Neuronal stem cell (in vitro differentiated cells): ENCODE measurements at regions not wholly inside any gene's neighbourhood (a gene's known extent, or its start where the extent isn't known, plus 50 kb on each side); places are given as distances from the start of the nearest gene placed in this dataset.
A peak's percentile ranks its signal among the peaks of the same experiment; 100 is the strongest.

Experiments used
- DNase-seq: peaks from one replicate; pipeline ENCODE4 v3.0.0-alpha.2; 2013; ENCODE audit warnings: low spot score
- H2AFZ ChIP-seq: one replicate; pipeline ENCODE4 v1.6.1; 2013; ENCODE audit warnings: mild to moderate bottlenecking, low read length, inconsistent platforms
- H2AK5ac ChIP-seq: 2 replicates; pipeline ENCODE4 v1.6.1; 2013; ENCODE audit warnings: low read depth, mild to moderate bottlenecking, inconsistent platforms, low read length, moderate library complexity, mixed read lengths
- H2BK120ac ChIP-seq: 2 replicates; pipeline ENCODE4 v1.6.1; 2013; ENCODE audit warnings: low read depth, mild to moderate bottlenecking, inconsistent platforms, low read length, moderate library complexity, mixed read lengths
- H2BK12ac ChIP-seq: one replicate; pipeline ENCODE4 v1.6.1; 2013; ENCODE audit warnings: low read length, inconsistent platforms
- H2BK15ac ChIP-seq: 2 replicates; pipeline ENCODE4 v1.6.1; 2013; ENCODE audit warnings: mild to moderate bottlenecking, low read length, inconsistent platforms, mixed read lengths
- H2BK5ac ChIP-seq: one replicate; pipeline ENCODE4 v1.6.1; 2013; ENCODE audit warnings: inconsistent platforms, mild to moderate bottlenecking, low read length, moderate library complexity
- H3K14ac ChIP-seq: one replicate; pipeline ENCODE4 v1.6.1; 2013; ENCODE audit warnings: low read length, inconsistent platforms
- H3K18ac ChIP-seq: 2 replicates; pipeline ENCODE4 v1.6.1; 2013; ENCODE audit warnings: low read length, inconsistent platforms
- H3K23ac ChIP-seq: 2 replicates; pipeline ENCODE4 v1.6.1; 2013; ENCODE audit warnings: low read depth, mild to moderate bottlenecking, mixed read lengths, low read length, inconsistent platforms; ENCODE audit not compliant: poor library complexity
- H3K27ac ChIP-seq: replicated peaks from 3 replicates; pipeline ENCODE4 v1.5.1; 2013; ENCODE audit warnings: low read length, inconsistent platforms
- H3K27me3 ChIP-seq, 3 experiments: 2 replicates each; pipeline ENCODE4 v1.6.1; 2013; ENCODE audit warnings: low read length in 3 of 3, mild to moderate bottlenecking in 2 of 3, inconsistent platforms in 1 of 3, low read depth in 1 of 3, mixed read lengths in 1 of 3, moderate library complexity in 1 of 3; ENCODE audit not compliant: control insufficient read depth in 3 of 3, insufficient read depth in 3 of 3
- H3K36me3 ChIP-seq, 2 donors: replicated peaks in 1 of 2; 2 replicates each; pipeline ENCODE4 v1.6.1; 2013; ENCODE audit warnings: low read length in 2 of 2; ENCODE audit not compliant: control insufficient read depth in 2 of 2, insufficient read depth in 2 of 2
- H3K4ac ChIP-seq: 2 replicates; pipeline ENCODE4 v1.6.1; 2013; ENCODE audit warnings: inconsistent platforms, mild to moderate bottlenecking, low read length, moderate library complexity
- H3K4me1 ChIP-seq, 2 donors: 1 replicate in 1 of 2; 2 replicates in 1 of 2; pipeline ENCODE4 v1.6.1; 2013; ENCODE audit warnings: low read length in 2 of 2, low read depth in 1 of 2; ENCODE audit not compliant: control insufficient read depth in 2 of 2, insufficient read depth in 1 of 2
- H3K4me2 ChIP-seq: one replicate; pipeline ENCODE4 v1.6.1; 2013; ENCODE audit warnings: mild to moderate bottlenecking, low read length, inconsistent platforms; ENCODE audit not compliant: insufficient read depth, poor library complexity, severe bottlenecking
- H3K4me3 ChIP-seq, 2 donors: 2 replicates each; pipeline ENCODE4 v1.5.1; 2013; ENCODE audit warnings: low read length in 2 of 2, mild to moderate bottlenecking in 2 of 2, inconsistent platforms in 1 of 2, moderate library complexity in 1 of 2
- H3K79me1 ChIP-seq: one replicate; pipeline ENCODE4 v1.6.1; 2013; ENCODE audit warnings: low read depth, mild to moderate bottlenecking, inconsistent platforms, low read length, moderate library complexity
- H3K9ac ChIP-seq: one replicate; pipeline ENCODE4 v1.6.1; 2013; ENCODE audit warnings: mild to moderate bottlenecking, low read depth, low read length, inconsistent platforms; ENCODE audit not compliant: poor library complexity
- H3K9me3 ChIP-seq, 2 donors: replicated peaks in 1 of 2; 2 replicates each; pipeline versions ENCODE3 to v1.6.1; 2013; ENCODE audit warnings: low read length in 2 of 2, mild to moderate bottlenecking in 2 of 2, inconsistent platforms in 1 of 2, low read depth in 1 of 2, mixed read lengths in 1 of 2, moderate library complexity in 1 of 2; ENCODE audit not compliant: control insufficient read depth in 2 of 2, insufficient read depth in 1 of 2
- H4K8ac ChIP-seq: one replicate; pipeline ENCODE4 v1.6.1; 2013; ENCODE audit warnings: low read depth, mild to moderate bottlenecking, inconsistent platforms, low read length, moderate library complexity
- H4K91ac ChIP-seq: one replicate; pipeline ENCODE4 v1.6.1; 2013; ENCODE audit warnings: low read length, low read depth, mild to moderate bottlenecking, inconsistent platforms; ENCODE audit not compliant: poor library complexity
- WGBS, 2 donors: extraction: QIAGEN DNeasy Blood & Tissue Kit; methylation state at CpG; one replicate each; pipeline ENCODE4 v1.1.7; 2013; ENCODE audit warnings: missing lambda C conversion rate in 2 of 2, mixed read lengths in 1 of 2; ENCODE audit not compliant: insufficient read length in 2 of 2, insufficient replicate concordance in 1 of 2; ENCODE audit errors: extremely low coverage in 2 of 2; 5-methylcytosine and 5-hydroxymethylcytosine counted together

GRCh38 chr7:15751191-15751701 is 64.8 kb upstream of the MEOX2 start:
- no peaks in the 10 kb centered on the region for H3K27me3 ChIP-seq
- H2BK5ac ChIP-seq, result no peak overlapping the region
- no peak overlapping the region for H3K27ac ChIP-seq
- H2BK12ac ChIP-seq, result no peak overlapping the region
- no peak overlapping the region for H3K23ac ChIP-seq
- H3K9me3 ChIP-seq, result peaks cover 0 to 3% of the 10 kb centered on the region in 2 donors
- no peaks in the 10 kb centered on the region for H3K79me1 ChIP-seq
- no peaks in the 10 kb centered on the region for H3K4me1 ChIP-seq
- H2BK15ac ChIP-seq, result no peak overlapping the region
- DNase-seq, result no peak
- H4K8ac ChIP-seq, result no peak overlapping the region
- H2BK120ac ChIP-seq, result no peak overlapping the region
- H3K18ac ChIP-seq, result no peak overlapping the region
- no peak overlapping the region for H2AFZ ChIP-seq
- H3K9ac ChIP-seq, result no peak overlapping the region
- no peaks in the 10 kb centered on the region for H3K36me3 ChIP-seq
- no peak overlapping the region for H3K14ac ChIP-seq
- no CpG with 5 or more reads among the region's 4 CpGs for WGBS, 2 donors
- H2AK5ac ChIP-seq, result no peak overlapping the region
- no peak overlapping the region for H3K4me3 ChIP-seq
- no peak overlapping the region for H3K4ac ChIP-seq
- no peak overlapping the region for H4K91ac ChIP-seq
- H3K4me2 ChIP-seq, result no peak overlapping the region

GRCh38 chr7:15750727-15751126 is 64.2 kb upstream of the MEOX2 start:
- Histone ChIP-seq H2AFZ (no peak overlapping the region), H3K14ac (no peak overlapping the region), H3K27ac (no peak overlapping the region), H3K4me2 (no peak overlapping the region), H2BK120ac (no peak overlapping the region), H3K4ac (no peak overlapping the region), H3K9me3 (no peaks in the 10 kb centered on the region), H2BK15ac (no peak overlapping the region), H2BK12ac (no peak overlapping the region), H3K79me1 (no peaks in the 10 kb centered on the region), H3K4me3 (no peak overlapping the region), H4K91ac (no peak overlapping the region), H4K8ac (no peak overlapping the region), H3K9ac (no peak overlapping the region), H3K23ac (no peak overlapping the region), H3K36me3 (no peaks in the 10 kb centered on the region), H3K27me3 (no peaks in the 10 kb centered on the region), H3K18ac (no peak overlapping the region), H2BK5ac (no peak overlapping the region), H2AK5ac (no peak overlapping the region), H3K4me1 (no peaks in the 10 kb centered on the region)
- DNase-seq, result no peak
- WGBS, 2 donors, result no CpG with 5 or more reads among the region's 3 CpGs

GRCh38 chr7:15749631-15750030 is 63.1 kb upstream of the MEOX2 start:
- WGBS, 2 donors, result no CpG with 5 or more reads among the region's 3 CpGs
- no peak overlapping the region for H3K18ac ChIP-seq

GRCh38 chr7:15747712-15748111 is 61.2 kb upstream of the MEOX2 start:
- Histone ChIP-seq H2AK5ac (no peak overlapping the region), H3K79me1 (no peaks in the 10 kb centered on the region), H3K4me2 (no peak overlapping the region), H4K91ac (no peak overlapping the region), H2BK5ac (no peak overlapping the region), H2BK15ac (no peak overlapping the region), H3K9me3 (no peaks in the 10 kb centered on the region), H3K9ac (no peak overlapping the region), H2BK12ac (no peak overlapping the region), H4K8ac (no peak overlapping the region), H3K23ac (no peak overlapping the region), H2BK120ac (no peak overlapping the region), H3K14ac (peak overlapping the region; percentile 91), H3K4ac (no peak overlapping the region), H2AFZ (no peak overlapping the region), H3K27ac (no peak overlapping the region), H3K4me3 (no peak overlapping the region), H3K4me1 (no peaks in the 10 kb centered on the region), H3K27me3 (no peaks in the 10 kb centered on the region), H3K18ac (no peak overlapping the region), H3K36me3 (no peaks in the 10 kb centered on the region)
- no peak for DNase-seq
- WGBS, 2 donors, result no CpG with 5 or more reads among the region's 4 CpGs

More at GRCh38 chr7:15749631-15750030, 63.1 kb upstream of the MEOX2 start:
- Histone ChIP-seq H2BK15ac (no peak overlapping the region), H3K4ac (no peak overlapping the region), H3K4me3 (no peak overlapping the region), H3K14ac (no peak overlapping the region), H3K4me1 (no peaks in the 10 kb centered on the region), H4K91ac (no peak overlapping the region), H2BK5ac (no peak overlapping the region), H3K27ac (no peak overlapping the region), H3K4me2 (no peak overlapping the region), H2BK12ac (no peak overlapping the region), H2AK5ac (no peak overlapping the region), H4K8ac (no peak overlapping the region), H3K9ac (no peak overlapping the region), H3K23ac (no peak overlapping the region), H3K27me3 (no peaks in the 10 kb centered on the region), H2BK120ac (no peak overlapping the region), H3K36me3 (no peaks in the 10 kb centered on the region), H3K79me1 (no peaks in the 10 kb centered on the region), H3K9me3 (no peaks in the 10 kb centered on the region), H2AFZ (no peak overlapping the region)
- no peak for DNase-seq
